GM19452 (cell line): ENCODE measurements at regions not wholly inside any gene's neighbourhood (a gene's known extent, or its start where the extent isn't known, plus 50 kb on each side); places are given as distances from the start of the nearest gene placed in this dataset.

Source experiments
- ATAC-seq: cut with Tn5 transposase; IDR thresholded peaks from one replicate; pipeline ENCODE4 v1.9.1; 2021; ENCODE audit not compliant: unreplicated experiment

DNA sequence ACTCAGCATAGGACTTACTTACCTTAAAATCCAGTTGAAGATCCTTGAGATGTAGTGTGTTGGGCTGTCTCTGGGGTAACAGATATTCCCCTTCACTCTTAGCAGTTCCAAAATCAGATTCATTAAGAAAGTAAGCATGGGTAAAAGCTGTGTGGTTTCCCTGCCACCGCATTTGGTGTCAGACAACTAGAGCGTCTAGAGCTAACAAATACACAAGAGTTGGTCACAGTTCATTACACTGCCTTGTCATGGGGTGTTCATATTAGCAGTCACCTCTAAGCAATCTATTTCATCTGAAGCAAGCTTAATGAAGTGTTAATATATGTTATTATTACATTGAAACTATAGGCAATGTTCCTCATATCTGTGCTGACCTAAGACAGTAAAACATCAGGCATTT, 342.8 kb downstream of the PPARGC1A start:
- ATAC-seq, result no peak

DNA sequence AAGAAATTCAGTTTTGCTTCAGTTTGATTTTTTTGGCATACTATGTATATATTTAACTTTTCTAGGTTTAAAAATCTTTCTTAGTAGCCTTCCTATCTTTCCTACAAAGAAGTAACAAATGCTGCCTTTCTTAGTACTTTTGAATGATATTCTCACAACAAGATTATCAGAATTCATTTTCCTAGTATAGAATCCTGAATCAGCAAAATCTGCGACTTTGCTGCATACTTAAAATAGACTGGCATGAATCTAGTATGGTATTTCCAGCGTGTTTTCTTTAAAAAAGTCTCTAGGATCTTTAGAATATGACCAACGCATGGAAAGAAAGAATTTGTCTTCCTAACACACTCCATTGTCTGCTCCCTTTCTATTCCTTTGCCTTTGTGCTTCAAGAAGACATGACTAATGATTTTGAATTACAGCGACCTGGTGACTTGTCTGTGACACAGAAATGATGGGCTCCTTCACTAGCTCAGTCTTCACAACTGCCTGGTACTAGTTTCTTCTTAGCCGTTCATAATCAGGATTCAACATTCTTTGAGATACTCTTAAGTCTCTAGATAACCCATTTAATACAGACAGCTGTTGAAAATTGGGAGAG, 349.8 kb downstream of the PPARGC1A start:
- ATAC-seq, result no peak

DNA sequence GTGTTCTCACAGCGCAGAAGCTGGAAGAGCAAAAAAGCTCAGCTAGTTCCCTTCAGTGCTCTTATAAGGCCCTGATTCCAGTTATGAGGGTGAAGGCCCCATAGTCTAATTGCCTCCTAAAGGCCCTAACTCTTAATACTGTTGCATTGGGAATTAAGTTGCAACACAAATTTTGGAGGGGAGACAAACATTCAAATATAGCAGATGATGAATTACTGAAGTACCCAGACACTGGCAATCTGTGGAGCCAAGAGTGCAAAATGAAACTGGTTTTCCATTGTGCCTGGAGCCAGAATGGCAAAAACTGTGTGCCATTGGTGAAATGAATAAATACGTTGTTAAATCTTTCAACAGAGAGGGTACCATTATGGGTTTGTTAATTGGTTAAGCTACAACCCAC, 356.0 kb downstream of the PPARGC1A start:
- no peak for ATAC-seq

DNA sequence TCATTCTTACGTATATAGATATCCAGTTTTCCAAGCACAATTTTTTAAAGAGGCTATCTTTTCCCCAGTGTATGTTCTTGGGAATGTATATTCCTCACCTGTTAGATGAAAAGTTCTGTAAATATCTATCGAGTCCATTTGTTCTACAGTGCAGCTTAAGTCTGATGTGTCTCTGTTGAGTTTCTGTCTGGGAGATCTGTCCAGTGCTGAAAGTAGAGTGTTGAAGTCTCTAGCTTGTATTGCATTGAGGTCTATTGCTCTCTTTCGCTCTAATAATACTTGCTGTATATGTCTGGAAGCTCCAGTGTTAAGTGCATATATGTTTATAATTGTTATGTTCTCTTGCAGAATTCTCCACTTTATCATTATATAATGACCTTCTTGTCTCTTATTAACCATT, 373.1 kb downstream of the PPARGC1A start:
- ATAC-seq, result no peak

DNA sequence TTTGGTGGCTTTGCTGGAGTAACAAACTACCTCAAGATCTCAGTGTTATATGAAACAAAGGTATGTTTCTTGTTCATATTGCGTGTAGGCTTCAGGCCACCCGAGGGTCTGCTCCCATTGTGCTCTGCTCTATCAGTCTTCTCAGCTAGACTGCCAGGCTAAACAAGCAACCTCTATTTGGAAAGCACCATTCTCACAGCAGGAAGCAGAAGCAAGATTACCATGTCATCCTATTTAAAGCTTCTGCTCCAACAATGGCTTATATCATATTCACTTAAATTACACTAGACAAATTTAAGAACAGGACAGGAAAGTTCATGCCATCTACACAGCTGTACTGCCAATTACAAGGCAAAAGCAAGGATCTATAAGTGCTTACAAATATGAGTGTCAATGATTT, 385.8 kb downstream of the PPARGC1A start:
- ATAC-seq, result no peak

DNA sequence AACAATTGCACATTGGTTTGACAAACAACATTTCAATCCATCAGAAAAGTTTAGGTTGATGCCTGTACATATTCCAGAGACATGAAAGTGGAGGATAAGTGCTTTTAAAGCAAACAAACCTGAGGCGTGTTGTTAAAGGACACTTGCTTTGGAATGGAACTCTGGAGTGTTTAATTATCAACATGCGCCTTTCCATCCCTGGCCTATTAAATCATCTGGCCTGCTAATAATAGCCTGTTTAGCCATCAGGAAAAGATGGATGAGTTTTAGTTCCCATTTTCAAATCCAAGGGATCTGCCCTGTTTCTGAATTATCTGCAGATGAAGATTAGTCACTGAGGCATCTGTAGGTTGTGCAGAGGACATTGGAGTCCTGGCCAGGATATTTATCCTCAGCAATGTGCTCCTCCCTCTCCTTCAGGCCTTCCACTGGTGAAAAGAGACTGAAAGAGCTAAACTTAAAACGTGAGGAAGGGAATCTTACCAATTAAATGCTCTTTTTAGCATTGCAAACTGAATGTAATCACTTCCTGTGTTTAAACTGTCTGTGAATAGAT, 388.9 kb downstream of the PPARGC1A start:
- ATAC-seq, result no peak

DNA sequence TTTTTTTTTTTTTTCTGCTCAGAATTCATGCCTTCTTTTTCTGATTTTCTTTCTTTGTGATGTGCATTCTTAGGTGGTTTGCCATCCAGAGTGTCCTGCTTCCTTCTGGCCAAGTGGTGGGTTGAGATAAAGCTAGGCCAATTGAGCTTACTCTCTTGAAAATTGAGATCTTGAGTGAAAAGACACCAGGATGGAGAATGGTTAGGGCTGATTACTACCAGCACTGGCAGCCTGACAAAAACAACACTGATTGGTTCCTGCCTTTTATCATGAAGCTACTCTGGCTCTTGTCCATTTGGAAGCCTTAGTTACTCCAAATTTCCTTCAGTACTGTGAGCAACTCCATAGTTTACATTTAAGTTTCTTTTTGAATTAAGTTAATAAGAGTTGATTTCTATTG, 404.0 kb downstream of the PPARGC1A start:
- ATAC-seq, result no peak

DNA sequence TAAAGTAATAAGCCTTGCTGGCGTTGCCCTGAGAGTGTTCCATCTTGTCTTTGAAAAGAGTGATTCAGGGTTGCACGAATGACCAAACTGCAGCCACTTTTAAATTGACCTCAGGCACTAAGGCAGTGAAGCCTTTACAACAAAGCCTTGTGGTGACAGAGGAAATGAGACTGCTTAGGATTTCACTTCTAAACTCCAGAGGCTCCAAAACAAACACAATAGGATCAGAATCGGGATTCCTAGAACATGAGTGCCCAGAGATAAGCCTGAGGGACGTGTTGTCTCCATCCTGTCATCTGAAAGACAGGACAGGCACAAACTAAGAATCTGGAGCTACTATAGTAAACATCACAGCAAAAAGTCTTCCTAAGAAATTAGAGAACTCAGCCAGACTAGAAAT, 405.2 kb downstream of the PPARGC1A start:
- no peak for ATAC-seq

DNA sequence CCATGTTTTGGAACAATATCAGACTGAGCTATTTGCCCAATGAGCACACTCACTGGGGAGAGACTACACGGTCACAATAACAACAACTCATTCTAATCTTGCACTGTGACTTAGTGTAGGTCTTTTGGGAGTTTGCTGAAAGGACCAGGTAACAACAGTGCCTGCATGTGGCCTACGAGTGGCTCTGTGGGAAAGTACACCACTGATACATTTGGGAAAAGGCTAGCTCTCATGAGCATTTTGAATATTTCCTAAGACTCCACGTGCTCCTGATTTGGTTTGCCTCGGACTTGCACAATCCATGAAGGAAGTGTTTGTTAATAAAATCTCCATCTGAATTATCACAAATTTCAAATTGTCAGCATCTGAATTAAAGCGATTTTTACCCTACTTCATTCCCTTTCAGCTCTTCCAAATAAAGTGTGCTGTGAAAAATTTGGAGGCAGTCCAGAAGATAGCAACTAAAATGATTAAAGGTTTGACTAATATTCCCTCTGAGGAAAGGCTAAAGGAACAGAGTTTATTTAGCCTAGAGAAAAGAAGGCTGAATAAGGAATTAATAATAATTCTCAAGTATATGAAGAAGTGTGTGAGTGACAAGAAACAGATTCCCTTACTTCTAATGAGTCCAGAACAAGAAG, 406.4 kb downstream of the PPARGC1A start:
- ATAC-seq, result no peak

DNA sequence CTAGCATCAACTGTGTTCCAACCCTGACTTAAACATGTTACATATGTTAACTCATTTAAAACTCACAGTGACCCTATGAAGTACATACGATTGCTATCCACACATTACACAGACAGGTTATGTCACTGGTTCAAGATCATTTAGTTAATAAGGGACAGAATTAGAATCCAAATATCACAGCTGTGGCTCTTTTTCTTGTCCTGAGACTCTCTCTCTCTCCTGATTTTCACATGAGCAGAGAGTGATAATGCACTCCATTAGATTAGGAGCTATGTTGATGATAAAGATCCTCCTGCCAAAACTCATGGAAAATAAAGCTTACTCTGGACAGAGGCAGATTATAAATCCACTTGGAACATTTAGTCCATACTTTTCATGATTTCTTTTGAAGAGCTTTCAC, 408.3 kb downstream of the PPARGC1A start:
- no peak for ATAC-seq

DNA sequence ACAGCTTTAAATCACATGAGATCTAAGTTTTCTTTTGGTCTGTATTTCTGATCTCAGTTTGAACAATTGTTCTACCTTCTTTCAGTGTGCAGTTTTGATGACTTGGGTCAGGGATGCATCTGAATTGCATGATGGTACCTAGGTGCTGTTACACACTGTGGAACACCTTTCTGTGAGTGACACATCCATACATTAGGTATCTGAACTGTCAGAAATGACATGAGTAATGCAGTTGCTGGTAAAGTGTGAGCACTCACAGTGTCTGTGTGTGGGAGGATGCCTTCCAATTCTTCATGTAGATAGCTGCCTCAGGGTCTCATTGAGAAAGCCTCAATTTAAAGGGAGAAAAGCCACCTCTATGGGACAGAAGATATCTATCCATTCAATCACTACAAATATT, 411.9 kb downstream of the PPARGC1A start:
- no peak for ATAC-seq

DNA sequence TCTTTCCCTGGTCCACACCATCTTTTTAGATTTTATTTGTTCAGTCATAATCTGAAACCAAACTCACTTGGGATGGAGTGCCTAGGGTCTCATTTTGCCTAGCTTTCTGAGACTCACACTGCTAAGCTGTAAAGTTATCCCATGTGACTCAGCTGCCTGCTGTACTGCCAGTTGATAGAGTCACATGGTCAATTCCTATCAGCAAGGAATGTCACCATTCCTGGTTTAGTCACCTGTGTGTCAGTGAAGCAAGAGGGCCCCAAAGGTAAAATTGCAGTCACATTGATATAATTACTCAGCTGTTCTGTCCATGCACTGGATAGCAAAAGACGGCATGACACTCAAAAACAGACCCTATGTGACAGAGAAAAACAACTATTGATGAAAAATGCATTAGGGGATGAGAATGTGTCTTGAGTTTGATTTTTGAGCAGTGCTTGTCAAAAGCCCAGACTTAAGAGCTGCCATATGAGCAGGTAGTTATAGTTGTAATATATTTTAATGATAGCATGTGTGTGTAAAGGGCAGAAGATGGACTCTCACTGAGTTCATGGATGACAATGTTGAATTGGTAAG, 413.2 kb downstream of the PPARGC1A start:
- no peak for ATAC-seq

DNA sequence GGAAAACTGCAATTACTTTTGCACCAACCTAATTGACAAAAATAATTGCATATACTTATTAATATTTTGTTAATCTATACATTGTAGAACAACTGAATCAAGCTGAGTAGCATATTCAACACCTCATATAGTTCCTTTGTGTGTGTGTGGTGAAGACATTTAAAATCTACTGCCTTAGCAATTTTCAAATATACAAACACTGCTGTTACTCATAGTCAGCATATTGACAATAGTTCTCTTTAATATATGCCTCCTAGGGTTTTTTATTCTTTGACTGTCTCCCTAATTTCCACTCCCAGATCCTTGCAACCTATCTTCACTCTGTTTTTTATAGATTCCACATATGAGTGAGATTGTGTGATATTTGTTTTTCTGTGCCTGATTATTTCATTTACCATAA, 426.8 kb downstream of the PPARGC1A start:
- ATAC-seq, result no peak

DNA sequence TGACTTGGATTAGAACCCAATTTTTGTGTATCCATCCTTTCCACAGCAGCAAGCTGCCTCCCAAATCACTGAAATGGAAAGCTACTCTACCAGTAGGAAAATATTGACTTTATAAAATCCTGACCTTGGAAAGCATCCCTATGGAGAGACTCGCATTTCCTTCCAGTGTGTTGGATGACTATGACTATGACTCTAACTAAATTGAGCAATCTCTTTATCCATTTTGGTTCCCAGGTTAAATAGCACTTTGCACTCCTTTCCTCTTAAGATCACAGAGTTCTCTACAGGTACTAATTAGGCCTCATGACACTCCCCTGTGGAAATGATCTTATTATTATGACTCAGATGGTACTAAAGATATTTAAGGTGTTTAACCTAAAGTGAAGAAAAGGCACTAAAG, 431.8 kb downstream of the PPARGC1A start:
- no peak for ATAC-seq

DNA sequence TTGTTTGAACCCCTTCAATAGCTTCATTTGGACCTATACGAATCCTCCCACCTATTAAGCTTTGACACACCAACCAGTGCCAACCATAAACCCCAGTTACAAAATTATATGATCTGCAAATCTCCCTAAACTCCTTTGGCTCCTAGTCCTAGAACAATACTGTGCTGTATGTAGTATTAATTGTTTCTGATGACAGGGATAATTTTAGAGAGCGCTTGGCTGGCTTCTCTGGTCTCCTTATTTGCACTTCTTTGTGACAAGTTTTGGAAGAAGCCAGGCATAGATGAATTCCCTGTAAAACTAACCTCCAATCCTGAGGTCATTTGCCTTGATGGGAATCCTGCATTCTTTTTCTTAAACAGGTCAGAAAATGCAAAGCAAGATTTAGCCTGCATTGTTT, 433.0 kb downstream of the PPARGC1A start:
- ATAC-seq, result no peak

DNA sequence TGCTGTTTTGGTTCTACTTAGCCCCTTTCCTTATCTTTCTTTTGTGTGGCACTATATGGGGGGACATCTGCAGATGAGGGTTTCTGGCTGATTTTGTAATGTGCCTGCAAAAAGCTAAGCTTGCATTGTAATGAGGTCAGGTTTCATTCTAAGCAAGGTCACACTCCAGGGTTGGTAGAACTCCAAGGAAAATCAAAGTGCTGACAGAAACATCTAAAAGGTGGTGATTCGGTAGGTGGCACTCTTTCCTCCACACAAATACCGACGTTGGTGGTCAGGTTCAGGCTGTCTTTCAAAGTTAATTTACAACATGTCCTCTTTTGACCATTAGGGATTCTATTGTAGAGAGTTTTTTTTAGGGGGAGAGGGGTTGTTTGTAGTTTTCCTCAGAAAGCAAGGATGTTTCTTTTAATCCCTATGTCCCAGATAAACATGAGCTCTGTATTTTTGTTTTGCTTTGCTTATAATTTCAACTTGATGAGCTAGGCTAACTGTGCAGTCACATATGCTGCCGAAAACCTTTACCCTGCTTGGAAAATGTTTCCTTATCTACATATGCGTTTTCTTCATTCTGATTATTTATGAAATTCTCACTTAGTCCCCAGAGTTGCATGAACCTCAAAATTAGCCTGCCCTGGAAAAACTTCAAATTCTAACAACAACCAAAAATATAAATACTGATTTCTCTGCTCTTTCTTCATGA, 434.2 kb downstream of the PPARGC1A start:
- no peak for ATAC-seq

DNA sequence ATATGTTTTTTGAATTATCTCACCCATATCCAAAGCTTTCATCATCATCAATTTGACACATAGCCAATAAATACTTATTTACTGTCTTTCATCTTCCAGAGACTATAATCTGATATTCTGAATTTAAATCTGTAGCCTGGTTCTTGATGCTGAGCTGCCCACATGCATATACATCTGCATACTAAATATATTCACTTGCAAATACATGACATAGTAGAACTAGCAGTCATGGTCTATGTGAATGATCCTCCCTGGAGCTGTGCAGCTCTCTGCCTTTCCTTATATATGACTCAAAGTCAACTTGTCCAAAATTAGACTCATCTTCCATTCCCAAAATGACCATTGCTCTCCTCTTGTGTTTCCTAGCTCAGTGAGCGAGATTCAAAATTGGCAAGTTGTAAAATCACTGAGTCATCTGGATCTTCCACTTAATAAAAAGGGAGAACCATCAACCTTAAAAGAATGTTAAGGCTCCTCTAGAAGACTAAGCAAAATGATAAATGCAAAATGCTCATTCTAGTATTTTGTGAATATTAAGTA, 448.2 kb downstream of the PPARGC1A start:
- ATAC-seq, result no peak

DNA sequence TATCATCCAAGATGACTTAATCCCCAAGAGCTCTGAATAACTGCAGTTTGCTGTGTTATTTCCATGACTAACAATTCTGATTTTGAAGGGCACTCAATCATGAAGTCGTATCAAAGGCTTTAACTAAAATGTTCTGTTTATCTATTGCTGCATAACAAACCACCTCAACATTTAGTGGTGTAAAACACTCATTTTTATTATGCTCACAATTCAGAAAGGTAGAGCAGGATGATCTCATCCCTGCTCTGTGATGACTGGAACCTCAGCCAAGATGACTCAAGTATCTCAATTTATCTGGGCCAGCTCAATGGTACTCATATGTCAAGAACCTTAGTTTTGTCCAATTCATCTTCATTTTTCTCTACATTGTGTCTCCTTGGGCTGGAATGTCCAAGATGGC, 451.1 kb downstream of the PPARGC1A start:
- no peak for ATAC-seq

DNA sequence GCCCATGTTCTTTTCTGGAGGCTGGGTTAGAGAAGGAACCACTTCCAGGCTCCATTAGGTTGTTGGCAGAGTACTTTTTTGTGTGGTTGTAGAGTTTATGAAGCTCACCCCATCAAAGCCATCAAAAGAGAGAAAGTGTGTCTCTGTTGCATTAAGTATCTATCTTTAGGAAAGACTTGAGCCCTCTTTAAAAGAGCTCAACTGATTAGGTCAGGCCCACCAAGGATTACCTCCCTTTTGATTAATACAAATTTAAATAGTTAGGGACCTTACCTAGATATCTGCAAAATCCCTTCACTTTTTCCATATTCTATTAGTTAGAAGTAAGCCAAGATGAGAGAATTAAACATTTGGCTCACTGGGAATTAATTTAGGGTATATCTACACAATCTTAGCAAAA, 460.4 kb downstream of the PPARGC1A start:
- ATAC-seq, result no peak

DNA sequence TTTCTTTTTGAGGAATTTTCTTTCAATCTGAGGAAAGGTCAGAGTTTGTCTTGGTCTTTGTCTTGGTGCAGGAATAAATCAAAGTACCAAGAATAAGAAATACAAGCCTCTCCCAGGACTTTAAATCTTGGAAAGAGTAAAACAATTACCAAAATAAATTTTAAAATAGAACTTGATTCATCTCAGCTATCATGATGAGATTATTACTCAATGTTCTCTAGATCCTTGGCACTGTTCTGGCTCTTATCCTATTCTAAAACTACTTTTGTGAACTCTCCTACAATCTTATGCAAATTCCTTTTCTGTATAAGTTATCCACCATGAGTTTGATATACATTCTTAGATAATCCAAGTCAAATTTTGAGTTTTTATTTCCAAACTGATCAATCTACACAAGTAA, 464.3 kb downstream of the PPARGC1A start:
- no peak for ATAC-seq

DNA sequence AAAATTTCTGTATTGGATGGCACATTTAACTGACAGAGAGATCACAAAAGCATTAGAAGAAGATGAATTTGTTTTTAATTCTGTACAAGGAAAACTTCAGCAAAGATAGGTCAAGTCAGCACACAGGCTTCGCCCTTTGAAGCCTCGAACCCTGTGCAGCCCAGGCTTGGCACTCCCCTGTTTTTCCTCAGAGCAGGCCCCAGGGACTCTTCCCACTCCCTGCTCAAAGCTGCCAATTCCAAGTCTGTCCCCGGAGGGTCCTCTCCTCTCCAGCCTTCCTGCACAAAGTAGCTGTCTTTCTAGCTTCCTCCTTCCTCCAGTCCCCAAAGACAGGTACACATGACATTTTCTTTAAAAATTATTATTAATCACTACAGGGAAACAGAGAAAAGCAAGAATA, 466.3 kb downstream of the PPARGC1A start:
- ATAC-seq, result no peak

DNA sequence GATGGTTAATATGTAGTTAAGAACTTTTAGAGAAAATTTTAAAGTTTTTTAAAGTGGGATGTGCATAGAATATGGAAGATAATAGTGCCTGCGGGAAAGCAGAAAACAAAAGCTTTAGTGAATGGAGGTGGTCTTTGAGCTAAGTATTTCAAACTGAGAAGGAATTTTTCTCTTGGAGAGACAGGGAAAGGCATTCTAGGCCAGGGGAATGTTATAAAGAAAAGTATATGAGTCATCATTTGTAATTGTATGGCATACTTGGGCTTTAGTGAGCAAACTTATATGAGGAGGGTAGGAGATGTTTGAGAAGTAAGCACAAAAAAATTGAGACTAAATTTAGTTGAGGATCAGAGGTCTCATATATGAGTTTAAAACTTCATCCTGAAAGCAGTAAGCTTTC, 467.0 kb downstream of the PPARGC1A start:
- ATAC-seq, result no peak
